NCI-H2171 treated with DMSO at 0.1 percent for 48 hours (cell line): ENCODE measurements at regions not wholly inside any gene's neighbourhood (a gene's known extent, or its start where the extent isn't known, plus 50 kb on each side); places are given as distances from the start of the nearest gene placed in this dataset.

Source experiments
- DNase-seq: peaks from one replicate; lab custom pipeline; 2025; lab: John Stamatoyannopoulos, UW

DNA sequence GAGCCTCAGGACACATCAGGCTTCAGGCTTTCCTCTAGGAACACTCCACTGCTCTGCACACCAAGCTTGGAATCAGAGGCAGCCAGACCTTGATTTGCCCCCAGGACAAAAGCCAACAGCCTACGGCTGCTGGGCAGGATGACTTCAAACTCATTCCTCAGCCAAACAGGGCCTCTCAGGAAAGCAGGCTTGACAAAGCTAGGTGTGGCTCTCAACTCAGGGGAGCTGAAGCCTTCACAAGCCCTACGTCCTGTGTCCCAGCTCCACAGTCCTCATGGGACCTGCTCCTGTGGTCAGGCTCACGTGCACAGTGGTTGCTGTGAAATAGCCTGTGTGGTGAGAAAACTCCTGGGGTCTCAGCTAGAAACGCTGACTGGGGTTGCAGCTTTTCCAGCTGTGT is 398.9 kb upstream of the ZNF507 start:
- DNase-seq = no peak

GRCh38 chr19:31947436-31948115 is 397.8 kb upstream of the ZNF507 start:
- no peak for DNase-seq

GRCh38 chr19:31952693-31953092 is 392.7 kb upstream of the ZNF507 start:
- no peak for DNase-seq

DNA sequence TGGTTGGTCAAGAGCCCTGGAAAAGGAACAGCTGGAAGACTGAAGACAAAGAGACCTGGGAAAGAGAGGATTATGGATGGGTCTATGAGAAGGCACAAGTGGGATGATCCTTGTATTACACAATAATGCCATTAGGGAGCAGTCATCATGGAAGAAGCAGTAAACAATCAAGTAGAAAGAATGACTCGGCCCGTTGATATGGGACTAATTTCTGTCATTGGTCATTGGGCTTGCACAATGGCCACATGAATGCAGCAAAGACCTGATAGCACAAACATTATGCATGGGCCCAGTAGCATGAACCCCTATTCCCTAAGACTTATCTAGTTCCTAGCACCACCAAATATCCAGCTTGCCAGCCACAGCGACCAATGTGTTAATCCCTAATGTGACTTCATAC is 390.3 kb upstream of the ZNF507 start:
- no peak for DNase-seq

DNA sequence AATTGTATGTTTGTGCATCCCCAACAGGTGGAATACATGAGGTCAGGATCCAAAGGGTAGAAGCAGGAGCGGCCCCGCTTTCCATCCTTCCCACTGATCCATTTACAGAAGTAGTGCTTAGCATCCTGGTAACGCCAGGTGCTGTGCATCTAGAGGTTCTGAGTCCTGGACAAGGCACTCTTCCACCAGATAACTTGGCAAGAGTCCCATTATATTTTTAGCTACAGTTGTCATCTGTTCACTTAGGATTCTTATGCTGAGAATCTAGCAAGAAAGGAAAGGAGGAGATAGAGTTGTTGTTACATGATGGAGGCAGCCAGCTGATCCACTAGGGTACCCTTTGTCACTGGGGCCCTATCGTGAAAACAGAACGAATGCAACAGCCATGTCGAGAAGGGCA is 389.5 kb upstream of the ZNF507 start:
- no peak for DNase-seq

GRCh38 chr19:31956771-31957392 is 388.5 kb upstream of the ZNF507 start:
- no peak for DNase-seq

- no peak for DNase-seq
These were observed 387.7 kb upstream of the ZNF507 start for GRCh38 chr19:31957711-31958110.

GRCh38 chr19:31959527-31960018 is 385.8 kb upstream of the ZNF507 start:
- DNase-seq = no peak

- DNase-seq = no peak
These were observed 384.9 kb upstream of the ZNF507 start for GRCh38 chr19:31960474-31960873.

GRCh38 chr19:31961191-31961590 is 384.2 kb upstream of the ZNF507 start:
- no peak for DNase-seq

DNA sequence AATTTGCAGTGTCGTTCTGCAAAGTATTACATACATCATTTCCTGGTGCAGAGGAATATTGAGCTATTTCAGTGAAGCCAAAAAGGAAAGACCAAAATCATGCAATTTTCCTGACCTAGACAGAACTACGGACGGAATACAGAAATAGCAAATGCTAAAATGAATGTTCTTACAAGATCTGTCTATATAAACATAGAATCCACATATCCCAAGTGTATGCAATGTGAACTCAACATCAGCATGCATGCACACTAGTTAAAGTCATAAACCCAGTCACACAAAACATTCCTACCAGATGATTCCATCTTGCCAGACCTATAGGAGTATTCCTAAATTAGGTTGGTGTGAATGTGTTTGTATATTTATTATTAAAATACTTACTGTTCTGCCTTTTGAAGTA is 383.7 kb upstream of the ZNF507 start:
- no peak for DNase-seq

- DNase-seq = no peak
These were observed 382.8 kb upstream of the ZNF507 start for GRCh38 chr19:31962561-31962996.

DNA sequence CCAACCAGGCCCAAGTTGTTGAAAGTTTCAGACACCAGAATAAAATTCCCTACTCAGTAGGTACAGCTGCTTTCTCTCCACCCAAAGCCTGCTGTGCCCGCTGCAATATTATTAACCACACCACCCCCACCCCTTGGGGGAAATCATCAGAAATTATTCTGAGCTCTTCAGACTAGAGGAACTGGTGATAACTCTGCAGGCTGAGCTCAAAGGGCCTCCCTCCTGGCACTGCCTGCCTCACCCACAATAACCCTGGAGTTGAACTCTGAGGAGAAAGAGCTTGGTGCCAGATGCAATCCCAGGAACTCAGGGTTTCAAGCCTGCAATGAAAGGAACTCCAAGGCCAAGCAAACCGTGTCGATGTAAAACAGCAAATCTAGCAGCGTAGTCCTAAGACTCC is 381.7 kb upstream of the ZNF507 start:
- no peak for DNase-seq

- no peak for DNase-seq
These were observed 376.4 kb upstream of the ZNF507 start for GRCh38 chr19:31969016-31969415.

- no peak for DNase-seq
These were observed 375.4 kb upstream of the ZNF507 start for GRCh38 chr19:31970027-31970461.

DNA sequence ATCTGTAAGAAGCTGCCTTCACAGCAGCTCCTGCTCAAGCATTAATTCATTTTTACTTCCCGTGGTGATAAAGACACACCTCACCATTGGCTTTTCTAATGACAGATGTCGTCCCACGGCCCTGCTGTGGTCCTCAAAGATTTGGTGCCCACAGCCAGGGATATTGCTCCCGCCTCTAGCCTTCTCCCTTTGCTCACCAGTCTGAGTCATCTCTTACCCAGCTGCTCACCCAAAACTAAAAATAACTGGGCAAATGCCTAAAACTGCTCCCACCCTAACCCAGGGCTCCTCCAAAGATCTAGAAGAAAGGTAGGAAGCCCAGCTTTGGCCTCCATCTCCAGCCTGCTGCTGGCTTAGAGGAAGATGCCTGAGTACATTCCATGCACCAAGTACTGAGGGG is 371.1 kb upstream of the ZNF507 start:
- DNase-seq = no peak

DNA sequence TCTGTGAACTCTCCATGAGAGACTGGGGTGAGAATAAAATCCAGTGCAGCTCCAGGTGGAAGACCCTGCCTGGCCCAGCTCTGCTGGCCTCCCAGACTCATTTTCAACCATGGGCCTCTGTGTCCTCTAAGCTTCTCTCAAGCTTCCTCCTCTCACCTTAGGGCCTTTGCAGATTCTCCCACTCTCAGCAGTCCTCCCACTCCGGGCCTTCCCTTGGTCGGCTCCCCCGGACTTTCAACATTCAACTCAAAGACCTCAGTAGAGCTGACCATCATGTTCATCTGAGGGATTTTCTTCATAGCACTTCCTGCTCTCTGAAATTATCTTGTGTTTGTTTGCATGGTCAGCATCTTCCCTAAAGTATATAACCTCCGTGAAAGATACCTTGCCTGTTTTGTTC is 370.5 kb upstream of the ZNF507 start:
- no peak for DNase-seq

GRCh38 chr19:31975461-31975860 is 369.9 kb upstream of the ZNF507 start:
- no peak for DNase-seq

- no peak for DNase-seq
These were observed 368.5 kb upstream of the ZNF507 start for GRCh38 chr19:31976775-31977536.

GRCh38 chr19:31979362-31979761 is 366.0 kb upstream of the ZNF507 start:
- no peak for DNase-seq

GRCh38 chr19:31979949-31980670 is 365.3 kb upstream of the ZNF507 start:
- DNase-seq = no peak

GRCh38 chr19:31980796-31981195 is 364.6 kb upstream of the ZNF507 start:
- no peak for DNase-seq
